Stimulated activated naive CD4-positive, alpha-beta T cell treated with Interleukin-2 at 50 U/mL for 16 hours (primary cell): ENCODE measurements at regions not wholly inside any gene's neighbourhood (a gene's known extent, or its start where the extent isn't known, plus 50 kb on each side); places are given as distances from the start of the nearest gene placed in this dataset.

Experiments
- DNase-seq: peaks from one replicate; lab custom pipeline; 2025; lab: John Stamatoyannopoulos, UW

- no peak for DNase-seq
Measured at GRCh38 chr9:129359916-129360536, 182.0 kb upstream of the IER5L start.

GRCh38 chr9:129359162-129359811, 181.2 kb upstream of the IER5L start:
- DNase-seq = no peak

- no peak for DNase-seq
Measured at GRCh38 chr9:129358621-129359154, 180.6 kb upstream of the IER5L start.

DNA sequence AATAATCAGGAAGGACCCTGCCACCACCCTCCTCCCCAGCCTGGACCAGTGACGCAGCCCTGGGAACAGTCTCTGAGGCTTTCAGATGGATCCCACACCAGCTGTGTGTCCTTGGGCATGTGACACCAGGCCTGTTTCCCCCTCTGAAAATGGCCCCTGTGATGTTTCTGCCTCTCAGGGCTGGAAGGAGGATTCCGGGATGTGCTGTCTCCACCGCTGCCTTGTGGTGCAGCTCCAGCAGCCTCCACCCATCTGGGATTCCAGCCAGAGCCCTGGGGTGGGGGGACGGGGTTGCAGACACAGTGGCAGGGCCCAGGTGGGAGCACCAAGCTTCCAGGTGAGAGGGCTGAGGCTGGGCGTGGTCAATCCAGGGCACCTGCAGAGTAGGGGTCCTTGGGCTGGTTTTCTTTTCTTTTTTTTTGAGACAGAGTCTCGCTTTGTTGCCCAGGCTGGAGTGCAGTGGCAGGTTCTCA, 179.7 kb upstream of the IER5L start:
- no peak for DNase-seq

DNA sequence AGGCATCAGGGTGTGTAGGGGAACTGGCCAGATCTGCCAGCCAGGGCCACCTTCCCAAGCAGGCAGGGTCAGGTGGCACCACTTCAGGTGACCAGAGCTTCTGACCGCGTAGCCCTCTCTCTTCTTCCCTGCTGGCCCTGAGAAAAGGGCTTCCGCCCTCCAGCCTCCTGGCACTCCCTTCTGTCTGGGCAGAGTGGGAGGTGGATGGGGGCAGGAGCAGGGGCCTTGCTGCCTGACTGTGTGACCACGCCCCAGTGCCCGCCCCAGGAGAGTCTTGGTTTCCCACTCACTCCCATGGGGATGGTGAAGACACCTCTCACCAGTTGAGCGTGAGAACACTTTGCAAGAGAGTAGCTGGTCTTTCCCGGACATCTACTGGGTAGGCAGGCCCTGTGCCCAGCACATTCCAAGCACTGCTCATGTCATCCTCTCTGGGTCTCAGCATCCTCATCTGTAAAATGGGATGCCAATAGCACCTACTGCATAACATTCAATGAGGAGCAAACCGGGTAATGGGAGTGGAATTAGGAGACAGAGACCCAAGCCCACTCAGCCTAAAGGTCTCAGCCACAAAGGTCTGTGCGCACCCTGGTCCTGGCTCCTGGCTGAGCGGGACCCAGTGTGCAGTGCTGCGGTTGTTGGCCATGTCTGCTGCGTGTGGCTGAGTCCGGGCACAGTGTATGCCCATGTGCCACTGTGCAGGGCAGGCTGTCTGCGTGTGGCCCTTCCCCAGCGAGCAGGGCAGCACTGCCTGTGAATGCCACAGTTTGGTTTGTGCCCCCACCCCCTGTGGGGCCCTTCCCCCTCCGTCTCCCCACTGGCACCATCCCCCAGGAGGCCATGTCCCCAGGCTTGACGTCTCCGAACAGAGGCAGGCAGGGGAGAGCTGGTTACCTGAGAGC, 179.1 kb upstream of the IER5L start:
- DNase-seq = no peak

- no peak for DNase-seq
Measured at GRCh38 chr9:129355631-129356030, 177.6 kb upstream of the IER5L start.

DNA sequence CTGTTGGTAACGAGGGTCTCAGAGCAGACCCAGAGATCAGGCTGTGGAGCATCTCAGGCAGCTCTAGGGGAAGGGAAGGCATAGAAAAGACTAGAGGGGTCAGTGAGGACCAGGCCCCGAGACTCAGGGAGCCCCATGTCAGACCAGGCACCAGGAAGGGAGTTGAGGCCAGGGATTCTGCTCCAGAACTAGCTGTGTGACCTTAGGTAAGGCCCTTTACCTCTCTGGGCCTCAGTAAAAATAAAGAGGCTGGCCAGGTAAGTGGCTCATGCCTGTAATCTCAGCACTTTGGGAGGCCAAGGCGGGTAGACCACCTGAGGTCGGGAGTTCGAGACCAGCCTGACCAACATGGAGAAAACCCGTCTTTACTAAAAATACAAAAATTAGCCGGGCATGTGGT, 176.4 kb upstream of the IER5L start:
- no peak for DNase-seq

- DNase-seq = no peak
Measured at GRCh38 chr9:129353697-129354336, 175.8 kb upstream of the IER5L start.

- DNase-seq = no peak
Measured at GRCh38 chr9:129352146-129352865, 174.2 kb upstream of the IER5L start.

GRCh38 chr9:129351642-129352145, 173.6 kb upstream of the IER5L start:
- DNase-seq = no peak

GRCh38 chr9:129351058-129351641, 173.1 kb upstream of the IER5L start:
- no peak for DNase-seq

DNA sequence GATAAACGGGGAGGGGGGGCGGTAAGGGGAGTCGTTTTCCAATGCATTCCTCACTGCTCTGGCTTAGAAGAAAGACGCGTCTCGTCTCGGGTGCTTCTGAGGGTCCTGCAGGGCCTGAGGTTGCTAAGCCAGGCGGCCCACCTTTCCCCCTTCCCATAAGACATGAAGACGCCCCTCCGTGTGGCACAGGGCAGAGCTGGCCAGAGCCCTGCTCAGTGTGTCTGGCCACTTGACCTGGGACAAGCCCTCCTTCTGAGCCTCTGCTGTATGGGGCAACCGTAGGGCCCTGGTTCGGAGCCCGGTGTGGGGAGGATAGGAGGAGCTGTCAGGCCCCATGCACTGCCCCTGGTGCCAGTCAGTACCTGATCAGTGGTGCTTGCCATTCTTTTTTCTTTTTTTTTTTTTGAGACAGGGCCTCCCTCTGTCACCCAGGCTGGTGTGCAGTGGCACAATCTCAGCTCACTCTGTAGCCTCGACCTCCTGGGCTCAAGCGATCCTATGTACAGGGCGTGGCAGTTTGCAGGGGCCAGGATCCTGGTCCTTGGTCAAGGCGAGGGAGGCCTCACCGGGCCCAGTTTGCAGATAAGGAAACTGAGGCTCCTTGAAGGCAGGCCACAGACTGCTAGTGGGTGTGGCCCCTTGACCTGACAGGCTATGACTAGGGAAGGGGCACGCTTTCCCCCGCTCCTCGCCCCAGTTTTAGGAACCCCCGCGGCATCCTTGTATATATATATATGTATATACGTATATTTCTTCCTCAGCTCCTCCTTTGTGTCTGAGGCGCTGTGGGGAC, 172.3 kb upstream of the IER5L start:
- no peak for DNase-seq

DNA sequence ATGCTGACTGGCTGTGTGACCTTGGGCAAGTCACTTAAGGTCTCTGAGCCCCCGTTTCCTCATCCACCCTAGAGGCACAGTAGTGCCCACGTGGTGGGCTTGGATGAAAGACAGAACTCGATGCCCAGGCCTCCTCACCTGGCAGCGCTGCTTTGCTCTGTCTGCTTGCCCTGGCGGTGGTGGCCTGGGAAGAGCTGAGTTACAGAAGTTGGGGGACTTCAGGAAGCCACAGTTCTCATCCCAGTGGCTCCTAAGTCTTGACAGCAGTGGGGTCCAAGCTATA, 171.5 kb upstream of the IER5L start:
- DNase-seq = no peak

GRCh38 chr9:129348890-129349664, 171.0 kb upstream of the IER5L start:
- no peak for DNase-seq

- no peak for DNase-seq
Measured at GRCh38 chr9:129347316-129348120, 169.5 kb upstream of the IER5L start.

DNA sequence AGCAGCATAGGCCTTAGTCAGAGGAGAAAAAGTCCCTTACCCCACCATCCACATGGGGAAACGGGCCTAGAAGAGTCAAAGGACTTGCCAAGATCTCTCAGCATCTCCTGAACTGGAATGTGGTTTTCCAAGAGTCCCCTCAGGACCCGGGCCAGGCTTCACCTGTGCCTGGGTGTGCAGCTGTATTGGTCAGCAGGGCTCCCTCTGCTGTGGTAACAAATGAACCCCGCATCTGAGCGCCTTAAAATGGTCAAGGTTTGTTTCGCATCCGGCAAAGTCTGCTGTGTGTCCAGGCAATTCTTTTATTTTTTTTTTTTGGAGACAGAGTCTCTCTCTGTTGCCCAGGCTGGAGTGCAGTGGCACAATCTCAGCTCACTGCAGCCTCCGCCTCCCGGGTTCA, 168.0 kb upstream of the IER5L start:
- DNase-seq = no peak

GRCh38 chr9:129344641-129345495, 166.8 kb upstream of the IER5L start:
- no peak for DNase-seq
